DOHH2 (cell line): ENCODE measurements at regions not wholly inside any gene's neighbourhood (a gene's known extent, or its start where the extent isn't known, plus 50 kb on each side); places are given as distances from the start of the nearest gene placed in this dataset.

Experiments used
- CTCF ChIP-seq: fragments of 200-600 bp; sonication (generic); IDR thresholded peaks from one replicate; pipeline ENCODE4 v1.5.1; 2014; ENCODE audit warnings: antibody characterized with exemption, mild to moderate bottlenecking, low read depth, low read length; ENCODE audit not compliant: poor library complexity, severe bottlenecking
- EZH2phosphoT487 ChIP-seq: fragments of 200-600 bp; sonication (generic); IDR thresholded peaks from 2 replicates; pipeline ENCODE4 v1.6.1; 2017; ENCODE audit warnings: borderline replicate concordance, mild to moderate bottlenecking, antibody characterized with exemption, low read length, moderate library complexity, mixed read lengths

GRCh38 chr3:81173514-81173913, 587.9 kb downstream of the GBE1 start:
- TF ChIP-seq CTCF (peak; percentile 46), EZH2phosphoT487 (no peak)
